Neuronal stem cell (in vitro differentiated cells): ENCODE measurements at regions not wholly inside any gene's neighbourhood (a gene's known extent, or its start where the extent isn't known, plus 50 kb on each side); places are given as distances from the start of the nearest gene placed in this dataset.

Experiments used
- DNase-seq: peaks from one replicate; pipeline ENCODE4 v3.0.0-alpha.2; 2013; ENCODE audit warnings: low spot score
- H2AFZ ChIP-seq: one replicate; pipeline ENCODE4 v1.6.1; 2013; ENCODE audit warnings: mild to moderate bottlenecking, low read length, inconsistent platforms
- H2AK5ac ChIP-seq: 2 replicates; pipeline ENCODE4 v1.6.1; 2013; ENCODE audit warnings: low read depth, mild to moderate bottlenecking, inconsistent platforms, low read length, moderate library complexity, mixed read lengths
- H2BK120ac ChIP-seq: 2 replicates; pipeline ENCODE4 v1.6.1; 2013; ENCODE audit warnings: low read depth, mild to moderate bottlenecking, inconsistent platforms, low read length, moderate library complexity, mixed read lengths
- H2BK12ac ChIP-seq: one replicate; pipeline ENCODE4 v1.6.1; 2013; ENCODE audit warnings: low read length, inconsistent platforms
- H2BK15ac ChIP-seq: 2 replicates; pipeline ENCODE4 v1.6.1; 2013; ENCODE audit warnings: mild to moderate bottlenecking, low read length, inconsistent platforms, mixed read lengths
- H2BK5ac ChIP-seq: one replicate; pipeline ENCODE4 v1.6.1; 2013; ENCODE audit warnings: inconsistent platforms, mild to moderate bottlenecking, low read length, moderate library complexity
- H3K14ac ChIP-seq: one replicate; pipeline ENCODE4 v1.6.1; 2013; ENCODE audit warnings: low read length, inconsistent platforms
- H3K18ac ChIP-seq: 2 replicates; pipeline ENCODE4 v1.6.1; 2013; ENCODE audit warnings: low read length, inconsistent platforms
- H3K23ac ChIP-seq: 2 replicates; pipeline ENCODE4 v1.6.1; 2013; ENCODE audit warnings: low read depth, mild to moderate bottlenecking, mixed read lengths, low read length, inconsistent platforms; ENCODE audit not compliant: poor library complexity
- H3K27ac ChIP-seq: replicated peaks from 3 replicates; pipeline ENCODE4 v1.5.1; 2013; ENCODE audit warnings: low read length, inconsistent platforms
- H3K27me3 ChIP-seq, 3 experiments: 2 replicates each; pipeline ENCODE4 v1.6.1; 2013; ENCODE audit warnings: low read length in 3 of 3, mild to moderate bottlenecking in 2 of 3, inconsistent platforms in 1 of 3, low read depth in 1 of 3, mixed read lengths in 1 of 3, moderate library complexity in 1 of 3; ENCODE audit not compliant: control insufficient read depth in 3 of 3, insufficient read depth in 3 of 3
- H3K36me3 ChIP-seq, 2 donors: replicated peaks in 1 of 2; 2 replicates each; pipeline ENCODE4 v1.6.1; 2013; ENCODE audit warnings: low read length in 2 of 2; ENCODE audit not compliant: control insufficient read depth in 2 of 2, insufficient read depth in 2 of 2
- H3K4ac ChIP-seq: 2 replicates; pipeline ENCODE4 v1.6.1; 2013; ENCODE audit warnings: inconsistent platforms, mild to moderate bottlenecking, low read length, moderate library complexity
- H3K4me1 ChIP-seq, 2 donors: 1 replicate in 1 of 2; 2 replicates in 1 of 2; pipeline ENCODE4 v1.6.1; 2013; ENCODE audit warnings: low read length in 2 of 2, low read depth in 1 of 2; ENCODE audit not compliant: control insufficient read depth in 2 of 2, insufficient read depth in 1 of 2
- H3K4me2 ChIP-seq: one replicate; pipeline ENCODE4 v1.6.1; 2013; ENCODE audit warnings: mild to moderate bottlenecking, low read length, inconsistent platforms; ENCODE audit not compliant: insufficient read depth, poor library complexity, severe bottlenecking
- H3K4me3 ChIP-seq, 2 donors: 2 replicates each; pipeline ENCODE4 v1.5.1; 2013; ENCODE audit warnings: low read length in 2 of 2, mild to moderate bottlenecking in 2 of 2, inconsistent platforms in 1 of 2, moderate library complexity in 1 of 2
- H3K79me1 ChIP-seq: one replicate; pipeline ENCODE4 v1.6.1; 2013; ENCODE audit warnings: low read depth, mild to moderate bottlenecking, inconsistent platforms, low read length, moderate library complexity
- H3K9ac ChIP-seq: one replicate; pipeline ENCODE4 v1.6.1; 2013; ENCODE audit warnings: mild to moderate bottlenecking, low read depth, low read length, inconsistent platforms; ENCODE audit not compliant: poor library complexity
- H3K9me3 ChIP-seq, 2 donors: replicated peaks in 1 of 2; 2 replicates each; pipeline versions ENCODE3 to v1.6.1; 2013; ENCODE audit warnings: low read length in 2 of 2, mild to moderate bottlenecking in 2 of 2, inconsistent platforms in 1 of 2, low read depth in 1 of 2, mixed read lengths in 1 of 2, moderate library complexity in 1 of 2; ENCODE audit not compliant: control insufficient read depth in 2 of 2, insufficient read depth in 1 of 2
- H4K8ac ChIP-seq: one replicate; pipeline ENCODE4 v1.6.1; 2013; ENCODE audit warnings: low read depth, mild to moderate bottlenecking, inconsistent platforms, low read length, moderate library complexity
- H4K91ac ChIP-seq: one replicate; pipeline ENCODE4 v1.6.1; 2013; ENCODE audit warnings: low read length, low read depth, mild to moderate bottlenecking, inconsistent platforms; ENCODE audit not compliant: poor library complexity
- WGBS, 2 donors: extraction: QIAGEN DNeasy Blood & Tissue Kit; methylation state at CpG; one replicate each; pipeline ENCODE4 v1.1.7; 2013; ENCODE audit warnings: missing lambda C conversion rate in 2 of 2, mixed read lengths in 1 of 2; ENCODE audit not compliant: insufficient read length in 2 of 2, insufficient replicate concordance in 1 of 2; ENCODE audit errors: extremely low coverage in 2 of 2; 5-methylcytosine and 5-hydroxymethylcytosine counted together

DNA sequence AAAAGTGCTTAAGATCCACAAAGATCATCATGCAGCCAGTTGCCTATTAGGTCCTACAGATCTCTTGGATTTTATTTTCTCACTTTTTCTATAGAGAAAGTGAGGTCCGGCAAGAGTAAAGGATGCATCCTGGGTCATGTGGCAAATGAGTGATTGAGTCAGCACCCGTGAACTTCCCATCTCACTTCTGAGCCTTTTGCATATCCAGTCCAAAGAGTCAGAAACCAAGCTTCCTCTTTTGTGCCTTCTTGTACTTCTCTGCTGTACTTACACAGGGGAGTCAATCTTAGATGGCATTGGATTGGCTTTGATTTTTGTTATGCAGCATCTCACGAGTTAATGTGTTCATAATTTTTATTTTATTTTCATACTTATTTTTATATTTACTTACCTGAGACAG, 114.2 kb upstream of the IRX5 start:
- Histone ChIP-seq H4K8ac (no peak overlapping the region), H3K4ac (no peak overlapping the region), H2BK15ac (no peak overlapping the region), H2AK5ac (no peak overlapping the region), H3K79me1 (no peaks in the 10 kb centered on the region), H3K4me1 (peaks cover 0 to 4% of the 10 kb centered on the region in 2 donors), H3K36me3 (no peaks in the 10 kb centered on the region), H2BK12ac (no peak overlapping the region), H3K4me2 (no peak overlapping the region), H3K18ac (no peak overlapping the region), H2AFZ (no peak overlapping the region), H3K4me3 (no peak overlapping the region), H3K27me3 (no peaks in the 10 kb centered on the region), H3K27ac (no peak overlapping the region), H3K14ac (no peak overlapping the region), H3K9ac (no peak overlapping the region), H4K91ac (no peak overlapping the region), H3K23ac (no peak overlapping the region), H2BK5ac (no peak overlapping the region), H3K9me3 (no peaks in the 10 kb centered on the region), H2BK120ac (no peak overlapping the region)
- no peak for DNase-seq
- WGBS, 2 donors, result no CpG with 5 or more reads among the region's 3 CpGs

DNA sequence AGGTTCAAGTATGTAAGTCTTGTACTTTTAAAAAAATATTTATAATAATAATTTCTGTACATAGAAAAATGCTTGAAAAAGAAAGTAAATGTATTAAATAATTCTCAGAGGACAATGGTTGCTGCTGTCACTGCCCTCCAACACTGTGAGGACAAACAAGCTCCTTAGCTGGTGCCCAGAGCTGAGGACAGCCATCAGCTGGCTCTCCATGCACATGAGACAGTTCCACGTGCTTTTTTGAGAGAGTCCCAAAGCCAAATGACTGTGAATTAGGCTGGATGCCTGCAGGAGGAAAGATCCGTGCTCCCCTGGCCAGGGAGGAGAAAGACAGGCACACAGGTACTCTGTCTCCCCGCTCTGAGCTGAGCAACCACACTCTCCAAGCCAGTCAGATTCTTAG, 115.5 kb upstream of the IRX5 start:
- WGBS, 2 donors, result no CpG with 5 or more reads among the region's 3 CpGs

DNA sequence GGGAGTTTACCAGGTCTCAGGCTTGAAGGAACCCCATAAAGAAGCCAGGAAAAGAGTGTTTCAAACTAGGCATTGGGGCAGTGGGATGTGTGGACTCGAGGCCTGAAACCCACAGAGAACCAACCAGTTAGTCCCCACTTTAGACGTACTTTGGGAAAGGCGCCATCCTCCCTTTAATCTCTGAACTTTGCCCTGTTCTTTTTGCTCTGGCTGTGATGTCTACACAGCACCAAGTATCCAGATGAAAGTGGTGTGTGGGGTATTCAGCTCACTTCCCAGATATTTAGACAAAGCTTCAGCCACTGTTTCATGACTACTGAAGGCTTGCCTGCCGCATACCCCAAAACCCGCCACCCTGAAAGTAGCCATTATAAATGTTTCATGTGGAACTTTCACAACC, 116.9 kb upstream of the IRX5 start:
- no peak overlapping the region for H2BK15ac ChIP-seq
- no CpG with 5 or more reads among the region's 5 CpGs for WGBS, 2 donors
- no peak overlapping the region for H2BK5ac ChIP-seq
- peaks cover 0 to 8% (median 0%) of the 10 kb centered on the region in 3 experiments for H3K27me3 ChIP-seq
- H3K4me3 ChIP-seq, result no peak overlapping the region
- no peaks in the 10 kb centered on the region for H3K79me1 ChIP-seq
- no peaks in the 10 kb centered on the region for H3K36me3 ChIP-seq
- no peak overlapping the region for H4K91ac ChIP-seq
- H4K8ac ChIP-seq, result no peak overlapping the region
- H3K4me2 ChIP-seq, result no peak overlapping the region
- H2BK12ac ChIP-seq, result no peak overlapping the region
- no peak overlapping the region for H3K4ac ChIP-seq
- peaks cover 0 to 4% of the 10 kb centered on the region in 2 donors for H3K4me1 ChIP-seq
- no peak overlapping the region for H2AFZ ChIP-seq
- no peak for DNase-seq
- no peak overlapping the region for H2AK5ac ChIP-seq
- no peaks in the 10 kb centered on the region for H3K9me3 ChIP-seq
- H3K9ac ChIP-seq, result no peak overlapping the region
- H3K23ac ChIP-seq, result no peak overlapping the region
- no peak overlapping the region for H3K27ac ChIP-seq
- H3K14ac ChIP-seq, result no peak overlapping the region
- H2BK120ac ChIP-seq, result no peak overlapping the region
- H3K18ac ChIP-seq, result no peak overlapping the region

More for the DNA sequence above, 115.5 kb upstream of the IRX5 start:
- Histone ChIP-seq H3K4me3 (no peak overlapping the region), H3K4me1 (peaks cover 0 to 4% of the 10 kb centered on the region in 2 donors), H2AFZ (no peak overlapping the region), H3K27ac (no peak overlapping the region), H2BK120ac (no peak overlapping the region), H2BK5ac (no peak overlapping the region), H3K9me3 (no peaks in the 10 kb centered on the region), H3K27me3 (no peaks in the 10 kb centered on the region), H2BK15ac (no peak overlapping the region), H3K4ac (no peak overlapping the region), H3K79me1 (no peaks in the 10 kb centered on the region), H4K8ac (no peak overlapping the region), H2BK12ac (no peak overlapping the region), H3K9ac (no peak overlapping the region), H3K23ac (no peak overlapping the region), H3K4me2 (no peak overlapping the region), H3K36me3 (no peaks in the 10 kb centered on the region), H3K14ac (no peak overlapping the region), H4K91ac (no peak overlapping the region), H3K18ac (no peak overlapping the region), H2AK5ac (no peak overlapping the region)
- DNase-seq, result no peak

DNA sequence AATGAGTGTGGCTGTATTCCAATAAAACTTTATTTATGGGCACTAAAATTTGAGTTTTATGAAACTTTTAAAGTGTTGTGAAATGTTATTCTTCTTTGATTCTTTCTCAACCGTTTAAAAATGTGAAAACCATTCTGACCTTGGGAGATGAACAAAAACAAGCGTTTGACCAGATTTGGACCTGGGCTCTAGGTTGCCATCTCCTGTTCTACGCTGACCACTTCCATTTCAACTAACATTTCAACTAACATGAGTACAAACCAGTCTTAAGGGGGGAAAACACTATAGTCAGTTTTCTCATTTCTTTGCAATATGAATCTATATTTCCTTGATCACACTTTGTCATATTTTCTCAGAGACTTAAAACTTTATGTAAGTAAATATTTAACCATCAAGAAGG, 118.4 kb upstream of the IRX5 start:
- Histone ChIP-seq H2BK120ac (no peak overlapping the region), H4K91ac (no peak overlapping the region), H3K9ac (no peak overlapping the region), H2BK12ac (no peak overlapping the region), H3K4ac (no peak overlapping the region), H2BK15ac (no peak overlapping the region), H3K36me3 (no peaks in the 10 kb centered on the region), H3K27me3 (peaks cover 0 to 14% (median 0%) of the 10 kb centered on the region in 3 experiments), H4K8ac (no peak overlapping the region), H3K4me2 (no peak overlapping the region), H2BK5ac (no peak overlapping the region), H3K23ac (no peak overlapping the region), H2AK5ac (no peak overlapping the region), H3K9me3 (no peaks in the 10 kb centered on the region), H2AFZ (no peak overlapping the region), H3K18ac (no peak overlapping the region), H3K14ac (no peak overlapping the region), H3K27ac (no peak overlapping the region), H3K4me1 (no peaks in the 10 kb centered on the region), H3K4me3 (no peak overlapping the region), H3K79me1 (no peaks in the 10 kb centered on the region)
- no CpG with 5 or more reads among the region's 3 CpGs for WGBS, 2 donors
- no peak for DNase-seq
